SH-SY5Y (cell line): ENCODE measurements at regions not wholly inside any gene's neighbourhood (a gene's known extent, or its start where the extent isn't known, plus 50 kb on each side); places are given as distances from the start of the nearest gene placed in this dataset.

Experiments used
- GATA2 ChIP-seq: IDR thresholded peaks from 2 replicates; pipeline ENCODE4 v1.6.1; 2011; ENCODE audit warnings: mild to moderate bottlenecking, low read depth, low read length
- GATA3 ChIP-seq: IDR thresholded peaks from 2 replicates; pipeline ENCODE4 v1.6.1; 2011; ENCODE audit warnings: low read depth, mild to moderate bottlenecking, low read length, moderate library complexity

GRCh38 chr4:97496298-97496873, 646.9 kb downstream of the STPG2 start:
- TF ChIP-seq GATA2: no peak
- no peak for TF ChIP-seq GATA3
